ENCODE measurements at regions not wholly inside any gene's neighbourhood (a gene's known extent, or its start where the extent isn't known, plus 50 kb on each side); places are given as distances from the start of the nearest gene placed in this dataset.

- H3K9ac ChIP-seq (ENCODE audit: low read length): peak overlapping the region; percentile 74
- no peaks in the 10 kb centered on the region for H3K36me3 ChIP-seq (ENCODE audit: control insufficient read depth in 1 of 2, insufficient read depth in 2 of 2, low read length in 2 of 2)
- H3K4ac ChIP-seq (ENCODE audit: low read depth, low read length): peak overlapping the region; percentile 35
- H3K4me1 ChIP-seq (ENCODE audit: control insufficient read depth in 1 of 2, insufficient read depth in 2 of 2, low read length in 2 of 2): peaks cover 26 to 31% of the 10 kb centered on the region in 2 experiments
- peak overlapping the region; percentile 93 for H2BK5ac ChIP-seq (ENCODE audit: low read depth, low read length, poor library complexity)
- no CpG with 5 or more reads among the region's 65 CpGs for WGBS (ENCODE audit: extremely low coverage, insufficient coverage, insufficient read length)
- H4K8ac ChIP-seq (ENCODE audit: low read depth, low read length): peak overlapping the region; percentile 91
- DNase-seq: peak; percentile 36 to 68
- H3K9me3 ChIP-seq (ENCODE audit: insufficient read depth, low read depth, low read length): peaks cover 4% of the 10 kb centered on the region
- peaks cover 7% of the 10 kb centered on the region for H3K79me2 ChIP-seq (ENCODE audit: control insufficient read depth, insufficient read depth, low read length, poor library complexity)
- peak overlapping the region; percentile 84 for H3K18ac ChIP-seq (ENCODE audit: low read length)
- peak overlapping the region; percentile 62 for H3K4me3 ChIP-seq (ENCODE audit: low read depth, low read length)
- peak overlapping the region; percentile 96 for H4K91ac ChIP-seq (ENCODE audit: low read depth, low read length)
- peak overlapping the region; percentile 94 for H3K14ac ChIP-seq (ENCODE audit: low read length)
- peak overlapping the region; percentile 97 for H2BK120ac ChIP-seq (ENCODE audit: insufficient read depth, low read length, poor library complexity)
- H3K79me1 ChIP-seq (ENCODE audit: low read length): peaks cover 27% of the 10 kb centered on the region
- no peak overlapping the region for H3K23ac ChIP-seq (ENCODE audit: low read length)
- H3K27ac ChIP-seq (ENCODE audit: low read depth, low read length): peak overlapping the region; percentile 96
- H4K12ac ChIP-seq (ENCODE audit: low read depth, low read length): peak overlapping the region; percentile 46
- H2AK5ac ChIP-seq (ENCODE audit: low read length): peak overlapping the region; percentile 40
- no peaks in the 10 kb centered on the region for H3K27me3 ChIP-seq (ENCODE audit: insufficient read depth, low read length)
- peak overlapping the region; percentile 27 for H2AFZ ChIP-seq (ENCODE audit: insufficient read depth, low read length, poor library complexity)
- peak overlapping the region; percentile 90 for H3K4me2 ChIP-seq (ENCODE audit: low read length)
- H2BK12ac ChIP-seq (ENCODE audit: low read length): peak overlapping the region; percentile 63
Measured at GRCh38 chr9:129383561-129384490, 205.8 kb upstream of the IER5L start.

DNA sequence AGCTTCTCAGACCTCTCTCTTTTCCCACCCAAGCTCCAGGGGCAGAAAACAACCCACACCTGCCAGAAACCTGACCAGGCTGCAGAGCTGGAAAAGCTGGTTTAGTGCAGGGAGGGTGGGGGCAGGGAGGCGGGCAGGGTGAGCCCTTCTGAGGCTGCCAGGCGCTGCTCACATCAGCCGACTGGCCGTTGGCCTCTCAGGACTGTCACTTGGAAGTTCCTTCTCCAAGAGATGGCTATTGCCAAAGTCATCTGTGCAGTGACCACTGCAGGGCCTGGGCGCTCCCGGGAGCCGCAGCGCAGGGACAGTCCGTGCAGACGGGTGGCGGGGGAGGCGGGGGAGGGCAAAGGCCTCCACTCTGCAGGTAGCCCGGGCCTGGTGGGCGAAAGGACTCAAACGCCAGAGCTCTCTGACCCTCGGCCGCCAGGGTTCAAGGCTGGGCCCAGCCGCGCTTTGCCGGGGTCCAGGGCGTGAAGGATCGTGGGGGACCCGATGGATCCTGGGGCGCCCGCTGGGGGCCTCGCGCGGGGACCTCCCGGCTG lies 205.0 kb upstream of the IER5L start:
- Histone ChIP-seq H3K9ac (ENCODE audit: low read length) (peak overlapping the region; percentile 74), H2BK12ac (ENCODE audit: low read length) (peak overlapping the region; percentile 63), H3K4me1 (ENCODE audit: control insufficient read depth in 1 of 2, insufficient read depth in 2 of 2, low read length in 2 of 2) (peaks cover 26 to 31% of the 10 kb centered on the region in 2 experiments), H3K4me2 (ENCODE audit: low read length) (peak overlapping the region; percentile 90), H3K36me3 (ENCODE audit: control insufficient read depth in 1 of 2, insufficient read depth in 2 of 2, low read length in 2 of 2) (no peaks in the 10 kb centered on the region), H3K27ac (ENCODE audit: low read depth, low read length) (peak overlapping the region; percentile 96), H3K79me1 (ENCODE audit: low read length) (peaks cover 27% of the 10 kb centered on the region), H3K9me3 (ENCODE audit: insufficient read depth, low read depth, low read length) (peaks cover 4% of the 10 kb centered on the region), H4K12ac (ENCODE audit: low read depth, low read length) (peak overlapping the region; percentile 46), H4K8ac (ENCODE audit: low read depth, low read length) (peak overlapping the region; percentile 91), H3K27me3 (ENCODE audit: insufficient read depth, low read length) (no peaks in the 10 kb centered on the region), H3K4ac (ENCODE audit: low read depth, low read length) (peak overlapping the region; percentile 35), H3K79me2 (ENCODE audit: control insufficient read depth, insufficient read depth, low read length, poor library complexity) (peaks cover 7% of the 10 kb centered on the region), H3K4me3 (ENCODE audit: low read depth, low read length) (peak overlapping the region; percentile 62), H4K91ac (ENCODE audit: low read depth, low read length) (peak overlapping the region; percentile 98), H2BK120ac (ENCODE audit: insufficient read depth, low read length, poor library complexity) (peak overlapping the region; percentile 97), H2AFZ (ENCODE audit: insufficient read depth, low read length, poor library complexity) (peak overlapping the region; percentile 27), H3K23ac (ENCODE audit: low read length) (no peak overlapping the region), H2AK5ac (ENCODE audit: low read length) (peak overlapping the region; percentile 40), H2BK5ac (ENCODE audit: low read depth, low read length, poor library complexity) (peak overlapping the region; percentile 95), H3K18ac (ENCODE audit: low read length) (peak overlapping the region; percentile 84), H3K14ac (ENCODE audit: low read length) (peak overlapping the region; percentile 94)
- no CpG with 5 or more reads among the region's 29 CpGs for WGBS (ENCODE audit: extremely low coverage, insufficient coverage, insufficient read length)
- DNase-seq: peak; percentile 80

DNA sequence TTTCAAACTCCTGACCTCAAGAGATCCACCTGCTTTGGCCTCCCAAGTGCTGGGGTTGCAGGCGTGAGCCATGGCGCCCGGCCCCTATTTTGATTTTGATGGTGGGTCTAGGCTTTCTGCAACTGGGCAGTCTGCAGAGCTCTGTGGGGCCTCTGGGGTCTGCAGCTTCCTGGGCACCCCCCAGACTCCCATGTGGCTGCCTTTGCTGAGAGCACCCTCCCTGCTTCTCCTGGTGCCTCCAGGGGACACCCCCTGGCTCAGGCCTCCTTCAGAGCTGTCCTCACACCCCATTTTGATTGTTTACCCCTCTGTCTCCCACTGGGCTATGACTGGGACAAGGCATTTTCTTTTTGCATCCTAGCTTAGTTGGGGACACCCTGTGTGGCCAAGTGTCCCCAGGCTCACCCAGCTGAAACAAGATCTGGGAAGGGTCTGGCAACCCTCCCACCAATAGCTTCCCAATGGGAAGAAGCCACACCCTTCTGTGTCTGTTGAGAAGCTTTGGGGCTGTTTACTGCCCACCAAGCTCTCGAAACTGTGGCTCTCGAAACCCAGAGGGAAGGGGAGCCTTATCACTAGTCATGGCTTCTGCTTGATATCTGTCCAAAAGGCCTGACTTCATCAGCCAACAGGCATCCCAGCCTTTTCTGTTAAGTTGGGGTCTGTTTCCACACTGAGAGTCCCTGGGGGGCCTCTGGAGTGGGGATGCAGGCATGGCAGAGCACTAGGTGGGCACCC lies 204.4 kb upstream of the IER5L start:
- Histone ChIP-seq H3K4me3 (ENCODE audit: low read depth, low read length) (no peak overlapping the region), H4K12ac (ENCODE audit: low read depth, low read length) (no peak overlapping the region), H3K27ac (ENCODE audit: low read depth, low read length) (peak overlapping the region; percentile 96), H2BK120ac (ENCODE audit: insufficient read depth, low read length, poor library complexity) (peak overlapping the region; percentile 84), H3K27me3 (ENCODE audit: insufficient read depth, low read length) (no peaks in the 10 kb centered on the region), H2AK5ac (ENCODE audit: low read length) (peak overlapping the region; percentile 93), H2BK5ac (ENCODE audit: low read depth, low read length, poor library complexity) (peak overlapping the region; percentile 95), H3K36me3 (ENCODE audit: control insufficient read depth in 1 of 2, insufficient read depth in 2 of 2, low read length in 2 of 2) (no peaks in the 10 kb centered on the region), H3K4ac (ENCODE audit: low read depth, low read length) (peak overlapping the region; percentile 22), H3K79me1 (ENCODE audit: low read length) (peaks cover 27% of the 10 kb centered on the region), H3K79me2 (ENCODE audit: control insufficient read depth, insufficient read depth, low read length, poor library complexity) (peaks cover 7% of the 10 kb centered on the region), H3K9me3 (ENCODE audit: insufficient read depth, low read depth, low read length) (peaks cover 4% of the 10 kb centered on the region), H4K91ac (ENCODE audit: low read depth, low read length) (peak overlapping the region; percentile 98), H2BK12ac (ENCODE audit: low read length) (peak overlapping the region; percentile 97), H3K4me2 (ENCODE audit: low read length) (peak overlapping the region; percentile 90), H3K18ac (ENCODE audit: low read length) (peak overlapping the region; percentile 71), H3K9ac (ENCODE audit: low read length) (no peak overlapping the region), H3K14ac (ENCODE audit: low read length) (peak overlapping the region; percentile 72), H4K8ac (ENCODE audit: low read depth, low read length) (peak overlapping the region; percentile 38), H3K4me1 (ENCODE audit: control insufficient read depth in 1 of 2, insufficient read depth in 2 of 2, low read length in 2 of 2) (peaks cover 26 to 31% of the 10 kb centered on the region in 2 experiments), H3K23ac (ENCODE audit: low read length) (no peak overlapping the region), H2AFZ (ENCODE audit: insufficient read depth, low read length, poor library complexity) (peak overlapping the region; percentile 15)
- no peak for DNase-seq
- no CpG with 5 or more reads among the region's 5 CpGs for WGBS (ENCODE audit: extremely low coverage, insufficient coverage, insufficient read length)

DNA sequence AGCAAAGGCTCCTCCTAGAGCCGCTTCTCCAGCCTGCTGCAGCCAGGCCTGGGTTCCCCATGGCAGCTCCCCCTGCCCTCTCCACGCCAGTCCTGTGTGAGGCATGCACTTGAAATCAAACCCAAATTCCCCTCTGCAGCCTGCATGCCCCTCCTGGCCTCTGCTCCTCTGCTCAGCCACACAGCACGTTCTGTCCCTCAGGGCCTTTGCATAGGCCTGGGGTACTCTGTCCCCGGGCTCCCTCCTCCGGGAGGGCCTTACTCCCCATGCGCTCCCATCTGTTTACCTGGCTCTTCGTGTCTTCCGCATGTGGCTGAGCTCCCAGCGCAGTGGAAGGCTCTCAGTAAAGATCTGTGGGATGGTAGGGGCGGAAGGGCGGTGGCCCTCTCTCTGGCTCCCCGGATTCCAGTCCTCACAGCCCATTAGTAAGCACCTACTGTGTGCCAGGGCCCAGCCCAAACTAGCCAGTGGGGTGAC lies 203.5 kb upstream of the IER5L start:
- Histone ChIP-seq H4K91ac (ENCODE audit: low read depth, low read length) (peak overlapping the region; percentile 81), H3K36me3 (ENCODE audit: control insufficient read depth in 1 of 2, insufficient read depth in 2 of 2, low read length in 2 of 2) (no peaks in the 10 kb centered on the region), H2BK12ac (ENCODE audit: low read length) (peak overlapping the region; percentile 98), H3K4me1 (ENCODE audit: control insufficient read depth in 1 of 2, insufficient read depth in 2 of 2, low read length in 2 of 2) (peaks cover 26 to 31% of the 10 kb centered on the region in 2 experiments), H3K18ac (ENCODE audit: low read length) (peak overlapping the region; percentile 44), H4K8ac (ENCODE audit: low read depth, low read length) (peak overlapping the region; percentile 76), H4K12ac (ENCODE audit: low read depth, low read length) (peak overlapping the region; percentile 27), H3K9ac (ENCODE audit: low read length) (no peak overlapping the region), H3K9me3 (ENCODE audit: insufficient read depth, low read depth, low read length) (peaks cover 4% of the 10 kb centered on the region), H2AK5ac (ENCODE audit: low read length) (peak overlapping the region; percentile 90), H3K27ac (ENCODE audit: low read depth, low read length) (no peak overlapping the region), H3K79me1 (ENCODE audit: low read length) (peaks cover 27% of the 10 kb centered on the region), H3K27me3 (ENCODE audit: insufficient read depth, low read length) (no peaks in the 10 kb centered on the region), H3K4me2 (ENCODE audit: low read length) (no peak overlapping the region), H3K4ac (ENCODE audit: low read depth, low read length) (peak overlapping the region; percentile 19), H3K79me2 (ENCODE audit: control insufficient read depth, insufficient read depth, low read length, poor library complexity) (peaks cover 7% of the 10 kb centered on the region), H3K4me3 (ENCODE audit: low read depth, low read length) (no peak overlapping the region), H2BK5ac (ENCODE audit: low read depth, low read length, poor library complexity) (peak overlapping the region; percentile 53), H2BK120ac (ENCODE audit: insufficient read depth, low read length, poor library complexity) (peak overlapping the region; percentile 70), H3K14ac (ENCODE audit: low read length) (peak overlapping the region; percentile 81), H3K23ac (ENCODE audit: low read length) (no peak overlapping the region), H2AFZ (ENCODE audit: insufficient read depth, low read length, poor library complexity) (no peak overlapping the region)
- peak in 1 of 2 donors; percentile 22 for DNase-seq
- no CpG with 5 or more reads among the region's 12 CpGs for WGBS (ENCODE audit: extremely low coverage, insufficient coverage, insufficient read length)
